Jurkat, Clone E6-1 (cell line): ENCODE measurements at regions not wholly inside any gene's neighbourhood (a gene's known extent, or its start where the extent isn't known, plus 50 kb on each side); places are given as distances from the start of the nearest gene placed in this dataset.

ENCODE experiments used
- DNase-seq: peaks from one replicate; pipeline ENCODE4 v3.0.0-alpha.2; 2011; ENCODE audit warnings: low read depth, low spot score
- H3K4me3 ChIP-seq: 2 replicates; pipeline ENCODE4 v1.5.1; 2011; ENCODE audit warnings: mild to moderate bottlenecking, low read length, control low read depth, moderate library complexity

DNA sequence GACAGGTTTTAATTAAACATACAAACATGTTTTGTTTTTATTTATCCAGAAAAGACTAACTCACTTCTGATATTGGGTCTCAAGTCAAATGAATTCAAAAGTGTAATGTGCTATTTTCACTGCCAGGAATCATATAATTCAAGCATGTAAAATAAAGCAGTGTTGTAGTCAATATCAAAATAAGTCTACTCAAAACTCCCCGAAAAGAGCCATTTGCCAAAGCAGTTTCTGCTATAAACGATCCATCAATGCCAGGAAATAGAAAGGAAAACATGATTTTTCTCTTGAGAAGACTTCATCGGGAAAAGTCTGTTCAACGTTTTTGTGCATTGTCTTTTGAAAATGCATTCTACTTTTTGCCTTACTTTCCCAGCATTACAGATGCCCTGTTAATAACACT lies 633.3 kb downstream of the FAT4 start:
- no peak overlapping the region for H3K4me3 ChIP-seq
- DNase-seq: no peak

DNA sequence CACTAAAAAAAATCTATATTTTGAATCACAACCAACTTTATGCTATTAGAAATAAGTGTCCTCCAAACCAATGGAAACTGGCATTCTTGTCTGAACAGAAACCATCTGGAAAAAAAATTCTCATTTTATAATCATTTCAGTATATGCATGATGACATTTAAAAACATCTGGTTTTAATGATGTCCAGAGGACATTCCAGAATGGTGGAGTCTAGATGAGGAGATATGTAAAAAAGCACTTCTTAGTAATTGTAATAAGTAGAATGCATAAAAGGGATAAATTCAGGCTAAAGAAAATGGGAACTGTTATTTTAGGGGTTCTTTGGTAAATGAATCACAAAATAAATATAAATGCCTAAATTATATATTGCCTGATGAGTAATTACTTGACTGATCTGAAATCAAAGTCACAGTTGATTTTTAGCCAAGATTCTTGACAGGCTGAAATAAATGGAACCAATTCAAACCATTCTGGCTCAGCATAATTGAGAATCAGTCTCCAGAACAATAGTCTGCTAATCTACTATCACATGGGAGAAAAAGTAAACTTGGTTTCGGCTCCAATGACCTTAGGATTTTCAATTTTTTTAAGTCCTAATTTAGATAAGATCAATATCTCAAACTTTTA lies 636.6 kb downstream of the FAT4 start:
- no peak for DNase-seq
- no peak overlapping the region for H3K4me3 ChIP-seq

DNA sequence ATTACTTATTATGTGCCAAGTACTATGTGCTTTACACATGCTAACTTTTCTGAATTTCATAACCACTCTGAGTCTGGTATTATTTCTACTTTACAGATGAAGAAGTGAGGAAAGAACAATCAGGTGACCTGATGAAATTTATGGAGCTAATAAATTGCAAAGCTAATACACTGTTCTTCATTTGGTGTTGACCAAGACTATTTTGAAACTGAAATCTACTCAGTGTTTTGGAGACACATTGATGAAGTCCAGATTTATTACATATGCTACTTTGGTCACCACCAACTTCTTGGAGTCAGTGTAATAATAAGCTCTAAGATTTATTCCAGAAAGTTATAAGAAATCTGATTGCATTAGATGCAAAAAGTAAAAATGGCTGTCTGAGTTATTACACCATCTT lies 637.9 kb downstream of the FAT4 start:
- H3K4me3 ChIP-seq: no peak overlapping the region
- DNase-seq: no peak

DNA sequence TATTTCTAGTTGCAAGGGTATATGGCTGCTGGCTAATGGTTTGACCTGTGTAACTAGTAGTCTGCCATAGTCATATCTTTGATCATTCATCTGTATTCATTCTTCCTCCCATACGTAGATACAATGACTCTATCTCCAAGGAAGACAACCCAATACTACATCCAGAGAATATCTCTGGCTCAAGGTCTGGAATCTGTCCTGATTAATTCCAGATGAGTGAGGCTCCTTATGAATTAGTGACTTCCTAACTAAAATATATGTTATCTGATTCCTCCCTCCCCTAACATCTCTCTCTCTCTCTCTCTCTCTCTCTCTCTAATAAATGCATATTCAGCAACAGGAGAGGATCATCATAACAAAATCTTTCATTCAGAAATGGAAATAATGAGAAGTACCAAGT lies 641.5 kb downstream of the FAT4 start:
- DNase-seq: no peak
- no peak overlapping the region for H3K4me3 ChIP-seq

DNA sequence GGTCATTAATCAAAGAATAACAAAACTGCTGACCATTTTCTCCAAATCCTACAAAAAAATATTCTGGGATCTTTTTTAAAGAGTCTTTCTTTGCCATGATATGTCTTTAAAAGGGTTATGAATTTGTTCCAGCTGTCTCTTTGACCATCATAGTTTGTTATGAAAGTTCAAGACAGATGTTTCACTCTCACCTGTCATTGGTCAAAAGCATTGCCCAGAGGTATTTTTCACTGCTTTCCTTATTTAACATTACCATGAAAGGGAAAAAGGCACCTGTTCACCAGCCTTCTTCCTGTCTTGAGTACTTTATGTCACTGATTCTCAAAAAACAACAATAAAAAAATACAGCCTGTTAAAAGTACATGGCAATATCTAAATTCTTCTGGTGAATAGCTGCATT lies 643.8 kb downstream of the FAT4 start:
- no peak for DNase-seq
- no peak overlapping the region for H3K4me3 ChIP-seq

DNA sequence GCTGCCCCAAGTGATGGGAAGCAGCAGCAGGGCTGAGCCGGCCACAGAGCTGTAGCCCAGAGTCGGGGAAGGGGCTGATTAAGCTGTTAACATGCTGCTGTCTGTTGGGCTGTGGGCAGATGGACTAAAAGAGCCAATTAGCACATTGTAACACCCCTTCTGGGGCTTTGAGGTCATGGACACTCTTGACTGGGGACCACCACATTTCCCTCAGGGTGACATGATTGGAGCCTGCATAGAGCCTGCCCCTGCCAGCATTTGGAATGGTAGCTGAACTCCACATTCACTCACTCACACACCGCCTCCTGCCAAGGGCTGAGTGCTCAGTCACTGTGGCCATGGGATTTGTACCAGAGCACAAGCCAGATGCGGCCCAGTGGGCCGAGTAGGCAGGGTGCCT lies 646.9 kb downstream of the FAT4 start:
- no peak for DNase-seq
- H3K4me3 ChIP-seq: no peak overlapping the region

DNA sequence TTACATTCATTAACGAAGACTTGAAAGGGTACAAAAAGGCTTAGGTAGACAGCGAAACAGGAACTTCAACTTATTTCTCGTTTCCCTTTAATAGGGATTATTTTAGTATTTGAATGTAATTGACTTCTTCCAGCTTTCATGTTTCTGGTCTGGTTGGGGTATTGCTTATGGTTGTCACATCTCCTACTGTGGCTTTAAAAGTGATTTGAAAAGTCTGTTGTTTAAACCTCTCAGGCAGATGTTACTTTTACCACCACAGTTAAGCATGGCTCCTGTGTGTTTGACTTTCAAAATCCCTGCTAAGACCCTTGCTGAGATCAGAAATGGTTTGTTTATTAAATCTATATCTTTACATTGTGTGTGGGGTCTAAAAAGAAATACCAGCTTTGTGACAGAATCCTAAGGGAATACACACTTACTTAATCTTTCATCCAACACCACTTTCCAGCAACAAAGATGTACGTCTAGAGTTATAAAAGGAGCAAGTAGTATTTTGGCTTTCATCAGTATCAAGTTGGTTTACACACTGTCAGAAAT lies 661.2 kb downstream of the FAT4 start:
- no peak for DNase-seq
- H3K4me3 ChIP-seq: no peak overlapping the region

DNA sequence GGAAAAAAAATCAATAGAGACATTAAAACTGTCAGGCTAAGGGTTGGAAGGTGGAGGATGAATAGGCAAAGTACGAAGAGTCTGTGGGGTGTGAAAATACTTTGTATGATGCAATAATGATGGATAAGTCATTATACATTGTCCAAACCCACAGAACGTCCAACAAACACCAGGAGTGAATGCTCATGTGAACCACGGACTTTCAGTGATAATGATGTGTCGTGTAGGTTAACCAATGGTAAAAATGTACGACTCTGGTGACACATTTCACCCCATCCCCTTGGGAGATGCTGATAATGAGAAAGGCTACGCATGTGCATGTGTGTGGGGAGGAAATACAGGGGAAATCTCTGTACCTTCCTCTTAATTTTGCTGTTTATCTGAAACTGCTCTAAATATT lies 665.2 kb downstream of the FAT4 start:
- no peak overlapping the region for H3K4me3 ChIP-seq
- DNase-seq: no peak

DNA sequence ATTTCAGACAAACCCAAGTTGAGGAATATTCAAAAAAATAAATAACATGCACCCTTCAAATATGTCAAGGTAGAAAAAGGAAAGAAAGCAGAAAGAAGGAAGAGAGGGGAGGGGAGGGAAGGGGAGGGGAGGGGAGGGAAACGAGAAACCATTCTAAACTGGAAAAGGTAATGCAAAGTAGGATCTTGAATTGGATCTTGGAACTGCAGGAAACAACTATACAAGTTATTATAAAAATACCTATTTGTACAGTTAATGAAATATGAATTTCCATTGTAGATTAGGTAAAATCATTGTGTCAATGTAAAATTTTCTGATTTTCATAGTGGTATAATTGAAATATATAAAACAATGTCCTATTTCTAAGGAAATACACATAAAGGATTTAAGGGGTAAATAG lies 668.4 kb downstream of the FAT4 start:
- DNase-seq: no peak
- H3K4me3 ChIP-seq: no peak overlapping the region

DNA sequence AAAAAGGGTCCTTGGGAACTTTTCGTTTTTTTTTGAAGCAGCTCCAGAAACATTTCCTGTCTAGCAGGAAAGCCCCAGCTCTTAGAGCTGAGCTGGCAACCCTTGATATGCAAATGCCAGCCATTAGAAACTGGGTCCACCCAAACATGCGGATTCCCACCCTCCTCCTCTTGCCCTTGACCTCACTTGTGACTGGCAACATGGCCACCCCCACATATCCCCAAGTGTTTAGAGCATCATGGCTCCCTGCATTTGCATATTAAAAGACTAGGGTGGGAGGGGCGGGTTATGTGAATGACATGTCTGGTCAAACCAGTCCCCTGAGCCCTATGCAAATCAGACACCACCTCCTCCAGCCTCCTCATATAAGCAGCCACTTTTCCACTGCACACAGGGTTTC lies 671.1 kb downstream of the FAT4 start:
- peak; percentile 10 for DNase-seq
- no peak overlapping the region for H3K4me3 ChIP-seq

DNA sequence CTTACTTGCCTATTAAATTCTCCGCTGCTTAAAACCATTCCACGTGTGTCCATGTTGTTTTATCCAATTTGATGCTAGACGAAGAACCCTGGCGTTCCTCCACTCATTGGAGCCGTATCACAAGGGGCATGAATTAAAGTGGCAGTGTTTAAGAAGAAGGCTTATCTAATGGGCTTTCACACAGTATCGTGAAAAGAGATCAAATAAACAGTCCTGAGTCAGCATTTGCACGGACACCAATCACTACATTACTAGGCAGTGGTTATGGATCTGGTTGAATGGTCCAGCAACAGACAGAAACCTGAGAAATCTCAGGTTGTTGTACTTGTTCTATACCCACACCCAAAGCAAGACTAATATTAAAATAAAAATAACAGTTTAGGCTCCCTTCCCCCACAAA lies 671.6 kb downstream of the FAT4 start:
- no peak for DNase-seq

DNA sequence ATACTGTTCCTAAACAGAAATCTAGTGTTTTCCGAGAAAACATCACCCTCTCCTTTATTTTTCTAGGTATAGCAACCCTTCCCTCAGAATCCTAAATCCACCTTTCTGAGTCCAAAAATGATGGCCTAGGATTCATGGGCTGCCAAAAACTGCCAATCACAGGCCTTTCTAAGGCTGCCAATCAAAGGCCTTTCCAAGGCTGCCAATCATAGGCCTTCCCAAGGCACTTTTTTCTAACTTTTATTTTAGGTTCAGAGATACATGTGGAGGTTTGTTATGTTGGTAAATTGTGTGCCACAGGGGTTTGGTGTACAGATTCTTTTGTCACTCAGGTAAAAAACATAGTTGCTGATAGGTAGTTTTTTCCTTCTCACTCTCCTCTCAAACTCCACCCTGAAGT lies 673.7 kb downstream of the FAT4 start:
- DNase-seq: no peak
- H3K4me3 ChIP-seq: no peak overlapping the region

More for the DNA sequence above, 671.6 kb downstream of the FAT4 start:
- H3K4me3 ChIP-seq: no peak overlapping the region

DNA sequence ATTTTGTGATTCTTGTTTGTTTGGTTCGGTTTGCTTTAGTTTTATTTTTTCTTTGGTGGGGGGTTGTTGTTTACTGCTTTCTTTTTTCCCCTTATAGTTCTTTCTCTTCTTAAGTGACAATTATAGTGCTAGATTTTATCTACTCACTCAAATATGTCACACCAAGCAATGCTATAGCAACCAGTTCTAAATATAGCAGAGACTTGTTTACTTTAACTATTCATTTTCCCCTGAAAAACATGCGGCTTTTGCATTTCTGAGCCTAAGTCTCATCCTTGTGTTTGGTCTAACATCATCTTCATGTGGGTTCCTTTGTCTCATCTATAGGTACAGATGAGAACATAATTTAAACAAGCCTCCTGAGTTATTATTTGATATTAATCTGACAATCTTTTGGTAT lies 676.6 kb downstream of the FAT4 start:
- DNase-seq: no peak

DNA sequence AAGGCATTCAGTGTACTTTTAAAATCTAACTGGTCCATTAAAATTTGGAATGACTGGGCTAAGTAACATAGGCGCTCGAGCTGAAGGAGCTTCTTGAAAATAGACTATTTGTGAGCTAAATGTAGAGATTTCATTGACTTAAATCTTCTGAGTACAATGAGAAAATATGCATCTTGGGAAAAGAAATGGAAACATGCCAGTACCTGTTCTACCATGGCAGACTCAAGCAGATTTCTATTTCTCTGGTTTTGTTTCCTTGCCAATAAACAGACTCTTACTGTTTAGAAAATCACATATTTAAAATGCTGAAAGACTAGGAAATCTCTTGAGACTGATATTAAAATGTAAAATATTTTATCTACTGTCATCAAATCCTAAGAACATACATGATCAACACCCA lies 678.1 kb downstream of the FAT4 start:
- H3K4me3 ChIP-seq: no peak overlapping the region
- no peak for DNase-seq

More for the DNA sequence above, 676.6 kb downstream of the FAT4 start:
- no peak overlapping the region for H3K4me3 ChIP-seq

DNA sequence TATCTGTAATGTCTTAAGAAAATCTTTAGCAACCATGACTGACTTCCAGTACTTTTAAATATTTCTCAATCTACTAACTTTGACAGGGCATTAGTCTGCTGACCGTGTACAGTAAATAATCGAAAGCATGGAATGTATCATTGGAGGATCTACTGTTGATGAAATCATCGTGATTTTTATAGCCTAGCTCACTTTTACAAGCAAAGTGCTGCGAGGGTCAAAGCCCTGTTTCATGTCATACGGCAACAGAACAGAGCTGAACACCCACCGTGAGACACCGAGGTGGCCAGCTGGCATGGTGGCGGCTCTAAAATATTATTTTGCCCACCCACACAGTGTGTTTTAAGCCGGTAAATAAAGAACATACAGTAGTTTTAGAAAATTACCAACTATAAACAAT lies 679.3 kb downstream of the FAT4 start:
- no peak overlapping the region for H3K4me3 ChIP-seq
- DNase-seq: no peak

DNA sequence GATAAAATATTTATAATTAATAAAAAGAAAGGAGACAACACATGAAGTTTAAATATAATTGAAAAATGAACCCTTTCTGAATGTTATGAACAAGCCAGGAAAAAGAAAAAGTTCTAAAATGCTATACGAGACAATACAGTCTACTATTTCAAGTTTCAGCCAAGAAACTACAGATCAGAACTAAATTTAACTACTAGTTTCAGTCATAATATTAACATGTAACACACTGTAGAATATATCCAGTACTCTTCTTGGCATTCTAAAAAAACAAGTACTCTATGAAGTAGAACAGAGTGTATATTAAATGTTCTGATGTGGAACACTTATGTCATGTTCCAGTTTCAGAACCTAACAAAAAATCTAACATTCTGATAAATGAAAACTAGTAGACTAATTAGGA lies 679.7 kb downstream of the FAT4 start:
- DNase-seq: no peak
- H3K4me3 ChIP-seq: no peak overlapping the region

DNA sequence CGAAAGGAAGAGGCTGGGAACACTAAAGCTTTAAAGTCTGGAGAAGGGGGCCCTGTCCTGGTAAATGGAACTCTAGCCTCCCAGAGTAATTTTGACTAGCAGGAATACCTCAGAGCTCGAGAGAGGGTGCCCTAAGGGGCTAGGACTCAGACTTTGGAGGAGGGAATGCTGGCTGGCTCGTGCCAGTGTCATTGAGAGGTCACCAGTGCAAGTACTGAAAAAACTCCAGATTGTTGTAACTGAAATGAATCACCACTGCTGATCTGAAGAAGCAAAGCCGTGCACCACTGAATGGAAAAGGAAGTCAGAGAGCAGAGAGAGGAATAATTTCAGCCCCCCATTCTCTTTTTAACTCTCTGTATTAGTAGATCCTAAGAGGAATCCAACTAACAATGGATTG lies 690.2 kb downstream of the FAT4 start:
- no peak for DNase-seq
- H3K4me3 ChIP-seq: no peak overlapping the region

DNA sequence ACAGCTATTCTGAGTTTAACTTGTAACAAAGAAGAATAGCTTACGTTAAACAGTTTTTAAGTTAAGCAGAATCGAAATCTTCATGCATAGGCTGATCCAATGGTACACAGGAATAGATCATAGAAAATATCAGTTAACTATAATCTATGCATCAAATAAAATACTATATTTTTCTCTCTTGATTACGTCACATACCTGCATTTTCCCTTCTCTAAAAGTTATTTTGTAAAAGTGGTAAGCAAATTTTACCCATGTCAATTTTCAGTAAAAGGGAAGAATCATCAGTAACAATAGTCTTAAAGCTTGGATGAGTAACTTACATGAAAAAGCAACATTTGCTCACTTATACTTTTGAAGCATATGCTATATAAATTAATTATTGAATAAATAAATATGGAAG lies 692.4 kb downstream of the FAT4 start:
- DNase-seq: no peak
- no peak overlapping the region for H3K4me3 ChIP-seq

DNA sequence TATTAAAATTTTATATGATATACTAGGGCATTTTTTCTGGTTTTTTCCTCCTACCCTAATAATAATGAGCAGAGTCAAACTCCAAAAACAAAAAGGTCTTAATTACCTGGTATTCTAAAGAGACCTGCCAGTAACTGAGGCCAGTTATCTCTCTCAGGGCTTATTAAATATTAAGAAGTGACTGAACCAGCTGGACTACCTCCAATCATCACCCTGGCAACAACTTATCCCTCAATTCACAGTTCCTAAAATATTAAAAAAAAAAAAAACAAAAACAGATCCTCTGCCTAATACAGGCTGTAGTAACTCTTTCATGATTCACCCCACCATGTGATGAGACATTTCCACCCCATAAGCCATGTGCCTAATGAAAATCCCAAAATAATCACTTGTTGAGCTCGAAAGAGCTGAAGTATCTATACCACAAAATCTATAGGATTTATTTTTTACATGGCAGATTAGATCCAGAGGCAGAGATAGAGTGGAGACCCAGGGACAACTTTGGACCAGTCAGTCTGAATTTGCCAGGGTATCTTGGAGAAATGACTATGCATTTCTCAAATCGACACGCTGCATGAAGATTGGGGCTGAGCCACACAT lies 698.0 kb downstream of the FAT4 start:
- DNase-seq: no peak
- H3K4me3 ChIP-seq: no peak overlapping the region

DNA sequence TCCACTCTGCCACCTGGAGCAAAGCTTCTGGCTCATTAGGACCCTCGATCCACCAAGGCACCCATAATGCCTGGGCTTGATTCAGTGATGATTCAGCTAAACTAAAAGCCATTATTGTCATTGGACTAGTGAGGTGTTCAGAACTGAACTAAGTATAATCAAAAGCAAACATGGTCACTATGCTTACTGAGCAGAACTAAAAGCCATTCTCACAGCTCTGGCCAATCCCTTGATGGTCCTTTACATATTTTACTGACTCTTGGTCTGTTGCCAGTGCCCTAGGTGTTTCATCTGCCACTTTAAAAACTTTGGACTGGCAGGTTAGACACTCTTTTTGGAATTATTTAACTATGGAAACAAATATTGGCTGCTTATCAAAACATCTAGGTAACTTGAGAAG lies 703.5 kb downstream of the FAT4 start:
- no peak for DNase-seq

DNA sequence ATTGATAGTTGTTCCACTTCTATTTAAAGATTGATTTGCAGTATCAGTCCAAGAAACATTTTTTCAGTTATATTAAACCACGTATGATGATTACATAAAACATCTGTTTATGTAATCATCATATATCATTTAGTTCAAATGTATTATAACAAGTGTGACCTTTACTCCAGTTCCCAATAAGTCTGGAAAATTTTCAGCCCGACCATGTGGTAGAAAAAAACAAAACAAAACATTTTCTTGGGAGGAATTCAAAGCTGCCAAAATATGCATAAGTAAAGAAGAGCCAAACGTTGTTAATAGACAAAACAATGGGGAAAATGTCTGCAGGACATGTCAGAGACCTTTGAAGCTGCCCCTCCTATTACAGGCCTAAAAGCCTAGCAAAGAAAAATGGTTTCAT lies 709.1 kb downstream of the FAT4 start:
- H3K4me3 ChIP-seq: no peak overlapping the region
- DNase-seq: no peak

More for the DNA sequence above, 703.5 kb downstream of the FAT4 start:
- H3K4me3 ChIP-seq: no peak overlapping the region
